ENCODE measurements at regions not wholly inside any gene's neighbourhood (a gene's known extent, or its start where the extent isn't known, plus 50 kb on each side); places are given as distances from the start of the nearest gene placed in this dataset.

- no peaks in the 10 kb centered on the region for H3K36me3 Mint-ChIP-seq (ENCODE audit: low read depth)
- TF ChIP-seq ETS1 (IDR thresholded peaks at IDR 0.05), result no peak
- ATAC-seq, result no peak
Measured at GRCh38 chr9:107606149-107606790, 116.7 kb upstream of the KLF4 start.

GRCh38 chr9:107605041-107605440 is 115.5 kb upstream of the KLF4 start:
- no peak overlapping the region for H3K4me3 ChIP-seq
- no peaks in the 10 kb centered on the region for H3K4me1 ChIP-seq (ENCODE audit: insufficient read depth)
- no peaks in the 10 kb centered on the region for H3K79me2 ChIP-seq (replicated peaks; ENCODE audit: insufficient read depth)
- H3K4me2 ChIP-seq, result no peak overlapping the region
- H3F3A ChIP-seq (replicated peaks; ENCODE audit: low read depth), result no peaks in the 10 kb centered on the region
- Mint-ChIP-seq H3K4me3 (no peak overlapping the region), H3K9me3 (no peaks in the 10 kb centered on the region), H3K36me3 (ENCODE audit: low read depth) (no peaks in the 10 kb centered on the region), H3K4me1 (peaks cover under 1% of the 10 kb centered on the region; the same call in 1 of the 3 replicates), H3K27me3 (ENCODE audit: insufficient read depth, low read depth, poor library complexity) (no peaks in the 10 kb centered on the region), H3K27ac (no peak overlapping the region; the same call in 1 of the 2 replicates)
- no peaks in the 10 kb centered on the region for H3K27me3 ChIP-seq (ENCODE audit: insufficient read depth)
- H3K9me2 ChIP-seq (ENCODE audit: insufficient read depth), result no peaks in the 10 kb centered on the region
- no peak for ATAC-seq
- H4K20me1 ChIP-seq (replicated peaks; ENCODE audit: insufficient read depth), result no peaks in the 10 kb centered on the region
- no peak for DNase-seq (ENCODE audit: low spot score)
- no peak overlapping the region for H2AFZ ChIP-seq
- H3K27ac ChIP-seq (ENCODE audit: low read depth), result no peak overlapping the region
- no peaks in the 10 kb centered on the region for H3K36me3 ChIP-seq (ENCODE audit: insufficient read depth)
- TF ChIP-seq JUNB (IDR thresholded peaks at IDR 0.05; ENCODE audit: unreplicated experiment) (no peak), REST (IDR thresholded peaks at IDR 0.05; ENCODE audit: unreplicated experiment) (no peak), ZNF462 (CRISPR knock-in tag; IDR thresholded peaks at IDR 0.05) (no peak), NANOG (IDR thresholded peaks at IDR 0.05; ENCODE audit: borderline replicate concordance) (no peak), STAT1 (IDR thresholded peaks at IDR 0.05; ENCODE audit: unreplicated experiment) (no peak), CREB1 (CRISPR knock-in tag; IDR thresholded peaks at IDR 0.05; ENCODE audit: low read depth) (no peak), ZNF331 (CRISPR knock-in tag; IDR thresholded peaks at IDR 0.05; ENCODE audit: low read depth) (no peak), ETS1 (IDR thresholded peaks at IDR 0.05) (no peak), POLR2AphosphoS5 (IDR thresholded peaks at IDR 0.05; ENCODE audit: low read depth) (no peak), EZH2phosphoT487 (IDR thresholded peaks at IDR 0.05; ENCODE audit: unreplicated experiment) (no peak)

More at GRCh38 chr9:107606149-107606790, 116.7 kb upstream of the KLF4 start:
- no peak overlapping the region for H3K27ac Mint-ChIP-seq
- H3K4me2 ChIP-seq, result no peak overlapping the region
- DNase-seq (ENCODE audit: low spot score), result no peak
- no peaks in the 10 kb centered on the region for H3F3A ChIP-seq (replicated peaks; ENCODE audit: low read depth)
- H3K4me3 Mint-ChIP-seq, result no peak overlapping the region
- H3K4me3 ChIP-seq, result no peak overlapping the region
- no peaks in the 10 kb centered on the region for H3K9me2 ChIP-seq (ENCODE audit: insufficient read depth)
- H2AFZ ChIP-seq, result no peak overlapping the region
- no peaks in the 10 kb centered on the region for H3K4me1 ChIP-seq (ENCODE audit: insufficient read depth)
- no peaks in the 10 kb centered on the region for H3K27me3 ChIP-seq (ENCODE audit: insufficient read depth)
- H3K9me3 Mint-ChIP-seq, result no peaks in the 10 kb centered on the region
- H3K4me1 Mint-ChIP-seq, result no peaks in the 10 kb centered on the region
- H4K20me1 ChIP-seq (replicated peaks; ENCODE audit: insufficient read depth), result no peaks in the 10 kb centered on the region
- no peak overlapping the region for H3K27ac ChIP-seq (ENCODE audit: low read depth)
- no peaks in the 10 kb centered on the region for H3K79me2 ChIP-seq (replicated peaks; ENCODE audit: insufficient read depth)
- H3K27me3 Mint-ChIP-seq (ENCODE audit: insufficient read depth, low read depth, poor library complexity), result peaks cover under 1% of the 10 kb centered on the region
- H3K36me3 ChIP-seq (ENCODE audit: insufficient read depth), result no peaks in the 10 kb centered on the region

Measured in GM23338 (cell line).